Ishikawa (cell line): ENCODE measurements at regions not wholly inside any gene's neighbourhood (a gene's known extent, or its start where the extent isn't known, plus 50 kb on each side); places are given as distances from the start of the nearest gene placed in this dataset.

Source experiments
- CEBPB ChIP-seq: IDR thresholded peaks from 2 replicates; pipeline ENCODE4 v1.6.1; 2012
- CREB1 ChIP-seq: IDR thresholded peaks from 2 replicates; pipeline ENCODE4 v1.6.1; 2012; ENCODE audit warnings: low read depth
- EGR1 ChIP-seq: IDR thresholded peaks from 2 replicates; pipeline ENCODE4 v1.6.1; 2012
- EP300 ChIP-seq: IDR thresholded peaks from 2 replicates; pipeline ENCODE4 v1.6.1; 2012; ENCODE audit warnings: borderline replicate concordance
- FOXM1 ChIP-seq: IDR thresholded peaks from 2 replicates; pipeline ENCODE4 v1.6.1; 2012; ENCODE audit warnings: low read depth, borderline replicate concordance
- NFIC ChIP-seq: IDR thresholded peaks from 2 replicates; pipeline ENCODE4 v1.6.1; 2012
- RAD21 ChIP-seq: IDR thresholded peaks from 2 replicates; pipeline ENCODE4 v1.6.1; 2012; ENCODE audit warnings: low read depth
- REST ChIP-seq: IDR thresholded peaks from 2 replicates; pipeline ENCODE4 v1.6.1; 2012; ENCODE audit warnings: low read depth, mild to moderate bottlenecking
- TAF1 ChIP-seq: IDR thresholded peaks from 2 replicates; pipeline ENCODE4 v1.6.1; 2012; ENCODE audit warnings: low read depth, mild to moderate bottlenecking
- TCF12 ChIP-seq: IDR thresholded peaks from 2 replicates; pipeline ENCODE4 v1.6.1; 2012; ENCODE audit warnings: low read depth
- TEAD4 ChIP-seq: IDR thresholded peaks from 2 replicates; pipeline ENCODE4 v1.6.1; 2012
- USF1 ChIP-seq: IDR thresholded peaks from 2 replicates; pipeline ENCODE4 v1.6.1; 2012
- YY1 ChIP-seq: IDR thresholded peaks from 2 replicates; pipeline ENCODE4 v1.6.1; 2012; ENCODE audit warnings: low read depth
- ZBTB7A ChIP-seq: IDR thresholded peaks from 2 replicates; pipeline ENCODE4 v1.6.1; 2012; ENCODE audit warnings: low read depth
- TF ChIP-seq, protein P1 (sequence below): IDR thresholded peaks from 2 replicates; pipeline ENCODE4 v1.6.1; 2012

GRCh38 chr13:93101226-93101734, 125.3 kb upstream of the GPC6 start:
- TF ChIP-seq USF1: no peak
- TF ChIP-seq TAF1: no peak
- TF ChIP-seq ZBTB7A: no peak
- no peak for TF ChIP-seq NFIC
- TF ChIP-seq CEBPB: no peak
- no peak for TF ChIP-seq FOXM1
- TF ChIP-seq TCF12: no peak
- TF ChIP-seq RAD21: no peak
- TF ChIP-seq EGR1: no peak
- TF ChIP-seq, protein P1, sequence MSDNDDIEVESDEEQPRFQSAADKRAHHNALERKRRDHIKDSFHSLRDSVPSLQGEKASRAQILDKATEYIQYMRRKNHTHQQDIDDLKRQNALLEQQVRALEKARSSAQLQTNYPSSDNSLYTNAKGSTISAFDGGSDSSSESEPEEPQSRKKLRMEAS: no peak
- TF ChIP-seq REST: no peak
- no peak for TF ChIP-seq CREB1
- TF ChIP-seq EP300: no peak
- no peak for TF ChIP-seq YY1
- no peak for TF ChIP-seq TEAD4

DNA sequence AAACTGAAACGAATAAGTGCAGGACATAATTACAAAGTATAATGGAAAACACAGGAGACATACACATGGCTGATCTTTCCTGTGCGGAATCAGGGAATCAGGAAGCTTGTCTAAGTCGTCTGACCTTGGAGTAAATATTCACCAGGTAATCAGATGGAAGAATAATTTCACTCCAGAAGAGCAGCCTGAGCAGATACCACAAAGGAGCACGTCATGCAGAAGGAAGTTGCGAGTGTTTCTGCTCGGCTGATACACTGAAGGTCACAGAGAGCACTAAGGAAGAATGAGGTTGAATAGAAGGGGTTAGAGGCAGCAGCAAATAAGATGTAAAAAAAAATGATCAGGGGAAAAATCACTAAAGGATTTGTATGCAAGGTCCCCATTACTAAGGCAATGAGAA, 122.3 kb upstream of the GPC6 start:
- TF ChIP-seq RAD21 (no peak), EP300 (no peak), REST (no peak), NFIC (no peak), FOXM1 (no peak), CREB1 (no peak), TCF12 (no peak), ZBTB7A (no peak), USF1 (no peak), YY1 (no peak)

GRCh38 chr13:93108111-93108601, 118.5 kb upstream of the GPC6 start:
- TF ChIP-seq RAD21 (no peak), FOXM1 (no peak), REST (no peak), TEAD4 (no peak), TCF12 (no peak), CEBPB (no peak), EP300 (no peak), CREB1 (no peak), USF1 (no peak), NFIC (no peak), TAF1 (no peak), ZBTB7A (no peak), EGR1 (no peak), YY1 (no peak)
- TF ChIP-seq, protein P1: no peak

GRCh38 chr13:93116809-93117208, 109.8 kb upstream of the GPC6 start:
- no peak for TF ChIP-seq ZBTB7A
